HG02981 (cell line): ENCODE measurements at regions not wholly inside any gene's neighbourhood (a gene's known extent, or its start where the extent isn't known, plus 50 kb on each side); places are given as distances from the start of the nearest gene placed in this dataset.
"Not testable (repeated sequence)": the region's sequence is repeated elsewhere in the genome, so short reads cannot be mapped to it uniquely, and the experiment has no call there.

Experiments used
- ATAC-seq: cut with Tn5 transposase; IDR thresholded peaks from one replicate; pipeline ENCODE4 v1.9.1; 2021; ENCODE audit warnings: mild to moderate bottlenecking, moderate library complexity; ENCODE audit not compliant: unreplicated experiment

DNA sequence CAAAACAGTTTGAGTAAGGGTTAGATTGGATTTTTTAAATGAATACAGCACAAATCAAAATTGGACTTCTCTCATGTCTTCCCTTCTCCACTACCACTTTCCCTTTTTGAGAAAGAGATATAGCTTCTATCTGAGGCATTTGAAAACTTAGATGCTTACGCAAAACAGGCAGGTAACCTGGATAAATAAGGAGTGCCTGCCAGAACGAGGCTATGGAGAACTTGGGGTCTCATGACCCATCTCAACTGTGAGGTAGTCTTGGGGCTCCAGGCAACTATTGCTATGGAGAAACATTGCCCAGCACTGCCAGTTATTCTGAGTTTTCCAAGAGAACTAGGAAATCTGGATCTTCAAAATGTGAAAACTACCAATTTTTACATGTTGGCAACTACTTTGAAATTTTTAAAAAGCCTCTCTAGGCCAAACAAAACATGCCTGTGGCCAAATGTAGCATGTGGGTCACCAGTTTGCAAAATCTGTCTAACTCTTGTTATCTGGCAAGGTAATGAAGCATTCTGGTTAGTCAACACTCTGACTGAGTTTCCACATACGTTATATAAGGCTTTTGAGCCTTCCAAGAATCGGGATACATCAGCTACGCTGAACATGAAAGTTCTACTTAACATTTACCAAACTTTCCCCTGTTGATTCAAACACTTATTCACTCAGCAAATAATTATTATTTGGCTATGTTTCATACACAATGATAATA is 752.7 kb downstream of the KCNA4 start:
- no peak for ATAC-seq

DNA sequence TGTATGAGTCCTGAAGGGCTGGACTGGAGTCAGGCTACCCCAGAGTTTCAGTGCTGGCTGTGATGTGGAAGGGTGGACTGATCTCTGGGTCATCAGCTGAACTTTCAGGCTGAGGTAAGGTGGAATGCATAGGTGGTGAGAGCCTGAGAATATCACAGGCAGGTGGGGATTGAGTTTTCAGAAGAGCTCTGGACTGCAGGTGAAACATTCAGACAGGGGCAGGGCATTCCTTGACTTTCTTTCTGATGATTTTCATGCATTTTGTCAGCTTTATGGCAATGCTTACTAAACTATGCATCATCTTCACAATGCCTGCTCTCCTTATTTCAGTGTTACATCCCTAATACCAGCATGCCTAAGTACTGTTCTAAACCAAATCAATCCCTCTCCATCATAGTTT is 755.0 kb downstream of the KCNA4 start:
- no peak for ATAC-seq

DNA sequence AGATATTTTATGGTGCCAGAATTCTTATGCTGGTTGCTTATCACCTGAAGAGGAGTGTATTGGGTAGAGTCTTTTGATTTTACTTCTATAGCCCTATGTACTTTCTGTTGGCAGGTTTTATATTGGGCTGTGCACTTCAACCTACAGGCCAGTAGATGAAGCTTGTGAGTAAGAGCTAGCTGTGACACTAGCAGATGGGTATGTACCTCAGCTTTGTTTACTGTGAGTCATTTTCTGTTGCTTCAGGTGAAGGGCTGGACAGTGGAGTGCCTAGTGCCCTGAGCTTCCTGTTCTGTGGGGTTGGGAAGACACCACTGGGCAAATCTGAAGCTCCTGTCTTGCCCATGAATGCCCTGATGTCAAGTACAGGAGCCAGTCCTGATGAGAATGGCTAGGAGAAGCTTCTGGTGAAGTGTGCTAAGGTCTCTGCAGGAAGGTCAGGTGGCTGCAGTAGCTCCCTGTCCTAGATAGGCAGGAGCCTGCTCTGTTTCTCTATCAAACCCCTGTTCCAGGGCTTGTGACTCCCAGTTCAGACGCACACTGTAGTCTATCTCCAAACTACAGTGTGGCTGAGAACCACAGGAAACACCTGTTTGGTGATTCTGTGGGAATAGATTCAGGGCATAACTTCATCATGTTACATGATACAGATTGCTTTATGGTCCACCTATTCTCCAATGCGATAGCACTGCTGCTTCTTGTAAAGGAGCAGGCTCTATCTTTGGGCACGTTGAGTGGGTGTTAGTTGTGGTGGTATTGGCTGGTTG is 755.7 kb downstream of the KCNA4 start:
- ATAC-seq, result no peak

DNA sequence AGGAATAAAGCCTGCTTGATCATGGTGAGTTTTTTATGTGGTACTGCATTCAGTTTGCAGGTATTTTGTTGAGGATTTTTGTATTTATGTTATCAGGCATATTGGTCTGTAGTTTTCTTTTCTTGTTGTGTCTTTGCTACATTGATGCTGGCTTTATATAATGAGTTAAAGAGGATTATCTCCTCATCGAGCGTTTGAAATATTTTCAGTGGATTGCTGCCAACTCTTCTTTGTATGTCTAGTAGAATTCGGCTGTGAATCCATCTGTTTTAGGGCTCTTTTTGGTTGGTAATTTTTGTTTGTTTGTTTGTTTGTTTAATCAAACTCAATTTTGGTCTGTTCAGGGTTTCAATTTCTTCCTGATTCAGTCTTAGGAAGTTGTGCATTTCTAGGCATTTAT is 758.4 kb downstream of the KCNA4 start:
- no peak for ATAC-seq

DNA sequence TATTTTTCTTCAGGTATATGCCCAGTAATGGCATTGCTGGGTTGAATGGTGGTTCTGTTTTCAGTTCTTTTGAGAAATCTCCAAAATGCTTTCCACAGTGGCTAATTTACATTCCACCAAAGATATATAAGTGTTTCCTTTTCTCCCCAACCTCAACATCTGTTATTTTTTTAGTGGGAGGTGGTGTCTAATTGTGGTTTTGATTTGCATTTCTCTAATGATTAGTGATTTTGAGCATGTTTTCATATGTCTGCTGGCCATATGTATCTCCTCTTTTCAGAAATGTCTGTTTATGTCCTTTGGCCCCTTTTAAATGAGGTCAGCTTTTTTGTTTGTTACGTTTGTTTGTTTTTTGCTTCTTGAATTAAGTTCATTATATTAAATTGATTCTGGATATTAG is 760.2 kb downstream of the KCNA4 start:
- peak; percentile 52 for ATAC-seq

DNA sequence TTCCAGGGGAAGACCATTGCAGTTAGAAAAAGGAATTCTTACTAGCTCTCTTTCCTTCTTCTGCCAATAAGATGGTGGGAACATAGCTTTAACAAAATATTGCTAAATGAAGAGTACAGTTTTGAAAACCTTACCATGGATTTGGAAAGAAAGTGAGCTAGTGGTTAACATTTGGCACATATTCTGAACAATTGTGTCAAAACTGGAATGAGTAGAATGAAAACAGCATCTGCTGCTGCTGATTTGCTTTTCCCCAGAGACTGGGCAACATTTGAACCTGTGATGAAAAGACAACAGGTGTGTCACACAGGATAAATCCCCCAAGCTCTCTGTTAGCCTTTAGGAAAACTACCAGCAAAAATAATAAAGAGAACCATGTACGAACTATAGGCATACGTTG is 761.4 kb downstream of the KCNA4 start:
- ATAC-seq, result no peak

DNA sequence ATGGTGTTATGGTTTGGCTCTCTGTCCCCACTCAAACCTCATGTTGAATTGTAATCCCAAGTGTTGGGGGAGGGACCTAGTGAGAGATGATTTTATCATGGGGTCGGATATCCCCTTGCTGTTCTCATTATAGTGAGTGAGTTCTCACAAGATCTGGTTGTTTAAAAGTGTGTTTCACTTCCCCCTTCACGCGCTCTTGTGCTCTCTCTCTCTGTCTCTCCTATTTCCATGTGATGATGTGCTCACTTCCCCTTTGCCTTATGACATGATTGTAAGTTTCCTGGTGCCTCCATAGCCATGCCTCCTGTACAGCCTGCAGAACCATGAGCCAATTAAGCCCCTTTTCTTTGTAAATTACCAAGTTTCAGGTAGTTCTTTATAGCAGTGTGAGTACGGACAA is 765.1 kb downstream of the KCNA4 start:
- ATAC-seq, result peak; percentile 74

DNA sequence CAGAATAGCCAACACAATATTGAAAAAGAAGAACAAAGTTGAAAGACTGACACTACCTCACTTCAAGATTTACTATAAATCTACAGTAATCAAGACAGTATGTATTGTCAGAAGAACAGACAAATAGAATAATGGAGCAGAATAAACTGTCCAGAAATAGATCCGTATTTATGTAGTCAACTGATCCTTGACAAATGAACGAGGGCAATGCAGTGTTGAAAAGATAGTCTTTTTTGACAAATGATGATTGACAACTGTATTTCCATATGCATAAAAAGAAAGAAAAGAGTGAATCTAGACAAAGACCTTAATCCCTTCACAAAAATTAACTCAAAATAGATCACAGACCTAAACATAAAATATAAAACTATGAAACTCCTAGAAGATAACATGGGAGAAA is 767.1 kb downstream of the KCNA4 start:
- ATAC-seq, result no peak

DNA sequence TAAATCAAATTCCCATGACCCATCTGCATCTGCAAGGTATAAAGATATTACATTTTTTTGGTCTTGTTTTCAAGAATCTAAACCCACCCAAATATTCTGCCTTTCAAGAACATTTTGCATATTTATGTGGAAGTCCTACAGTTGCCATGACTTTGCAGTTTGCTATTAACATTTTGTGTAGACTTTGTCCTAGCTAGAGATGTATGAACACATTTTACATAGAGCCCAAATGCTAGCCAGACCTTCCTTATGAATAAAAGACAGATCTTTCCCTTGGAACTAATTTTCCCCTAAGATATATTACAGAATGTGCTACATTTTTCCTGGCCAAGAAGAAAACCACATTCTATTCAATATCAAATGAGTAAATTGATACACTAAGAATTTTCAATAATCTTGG is 772.5 kb downstream of the KCNA4 start:
- no peak for ATAC-seq

DNA sequence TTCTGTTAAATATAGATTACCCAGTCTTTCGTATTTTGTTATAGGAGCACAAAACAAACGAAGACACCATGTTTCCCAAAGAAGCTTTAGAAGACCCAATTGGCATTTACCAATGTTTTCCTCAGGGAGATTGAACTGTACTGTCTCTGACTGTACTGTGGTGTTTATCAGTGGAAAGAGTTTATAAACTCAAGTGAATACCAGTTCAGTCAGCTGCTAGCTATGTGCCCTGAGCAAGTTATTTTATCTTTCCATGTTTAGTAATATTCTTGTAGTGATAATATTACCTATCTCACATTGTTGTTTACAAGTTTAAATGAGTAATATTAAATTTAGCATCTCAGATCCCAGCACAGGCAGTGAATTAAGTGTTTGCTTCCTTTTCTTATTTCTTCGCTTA is 773.2 kb downstream of the KCNA4 start:
- ATAC-seq, result no peak

DNA sequence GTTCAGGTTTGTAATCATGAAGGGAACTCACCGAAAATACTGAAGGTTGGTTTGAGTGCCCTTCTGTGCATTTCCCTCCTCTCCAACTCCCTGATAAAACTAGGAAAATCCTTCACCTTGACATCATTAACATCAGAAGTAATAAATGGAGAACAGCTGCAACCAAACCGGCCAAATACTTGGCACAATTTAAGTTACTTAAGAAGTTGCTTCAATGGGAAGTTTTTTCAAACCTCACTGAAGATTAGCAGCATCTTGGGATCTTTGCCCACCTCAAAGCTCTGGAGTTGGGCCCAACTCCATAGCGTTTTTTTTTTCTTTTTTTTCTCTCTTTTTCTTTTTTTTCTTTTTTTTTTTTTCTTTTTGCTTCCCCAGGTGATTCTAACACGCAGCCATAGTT is 784.8 kb downstream of the KCNA4 start:
- ATAC-seq, result no peak

DNA sequence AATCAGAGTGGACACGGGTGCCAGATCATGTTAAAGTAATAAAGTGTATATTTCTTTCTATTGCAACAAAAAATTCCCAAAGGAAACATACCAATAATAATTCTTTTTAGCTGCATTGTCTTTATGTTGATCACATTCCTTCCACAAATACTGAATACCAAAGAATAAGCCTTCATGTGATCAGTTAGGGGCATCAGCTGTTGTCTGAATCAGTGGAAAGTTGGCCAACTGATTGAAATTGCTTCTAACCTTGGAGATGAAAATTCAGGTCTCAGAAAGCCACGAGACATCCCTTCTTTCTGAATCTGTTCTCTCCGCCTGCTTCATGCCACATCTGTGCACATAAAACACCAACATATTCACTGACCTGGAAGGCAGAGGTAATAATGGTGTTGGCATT is 785.2 kb downstream of the KCNA4 start:
- ATAC-seq, result no peak

DNA sequence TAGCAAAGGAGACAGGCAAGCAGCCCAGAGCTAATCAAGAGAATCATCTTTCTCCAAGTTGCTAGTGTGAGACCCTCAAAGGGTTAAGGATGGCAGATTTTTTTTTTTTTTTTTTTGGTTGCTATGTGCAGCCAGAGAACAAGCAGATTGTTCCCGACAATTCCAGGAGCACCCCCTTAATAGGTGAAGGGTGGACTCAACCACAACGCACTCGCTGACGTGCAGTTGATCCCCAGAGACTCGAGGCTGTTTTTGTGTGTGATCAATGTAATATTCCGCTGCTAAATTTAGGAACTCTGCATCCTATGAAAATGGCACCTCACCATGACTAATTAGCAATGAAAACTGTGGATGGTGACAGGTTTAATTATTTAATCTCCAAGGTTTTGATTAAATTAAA is 789.0 kb downstream of the KCNA4 start:
- no peak for ATAC-seq

DNA sequence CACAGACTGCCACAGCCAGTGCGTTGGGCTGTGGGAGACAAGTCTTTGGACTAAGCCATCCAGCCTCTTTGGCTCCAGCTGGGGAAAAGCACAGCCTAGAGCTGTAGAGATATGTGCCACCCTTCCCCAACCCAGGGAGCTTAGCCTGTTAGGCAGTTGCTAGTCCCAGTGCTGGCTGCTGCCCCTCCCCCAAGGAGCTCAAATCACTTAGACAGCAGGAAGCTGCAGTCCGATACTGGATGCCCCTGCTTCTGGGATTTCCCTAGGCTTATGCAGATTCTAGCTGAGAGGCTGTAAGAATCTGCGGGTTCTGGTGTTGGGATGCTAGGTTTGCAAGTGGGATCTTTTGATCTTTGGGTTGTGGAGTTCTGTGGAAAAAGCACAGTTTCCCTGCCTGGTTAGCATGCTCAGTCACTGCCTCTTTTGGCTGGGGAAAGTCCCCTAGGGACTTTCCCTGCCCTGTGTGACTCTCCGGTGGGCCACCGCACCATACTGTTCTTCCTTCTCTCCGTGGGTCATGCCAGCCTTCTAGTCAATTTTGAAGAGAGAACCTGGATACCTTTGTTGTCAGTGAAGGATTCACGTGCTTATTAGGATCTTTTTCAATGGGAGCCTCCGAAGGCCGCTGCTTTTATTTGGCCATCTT is 792.0 kb downstream of the KCNA4 start:
- no peak for ATAC-seq

DNA sequence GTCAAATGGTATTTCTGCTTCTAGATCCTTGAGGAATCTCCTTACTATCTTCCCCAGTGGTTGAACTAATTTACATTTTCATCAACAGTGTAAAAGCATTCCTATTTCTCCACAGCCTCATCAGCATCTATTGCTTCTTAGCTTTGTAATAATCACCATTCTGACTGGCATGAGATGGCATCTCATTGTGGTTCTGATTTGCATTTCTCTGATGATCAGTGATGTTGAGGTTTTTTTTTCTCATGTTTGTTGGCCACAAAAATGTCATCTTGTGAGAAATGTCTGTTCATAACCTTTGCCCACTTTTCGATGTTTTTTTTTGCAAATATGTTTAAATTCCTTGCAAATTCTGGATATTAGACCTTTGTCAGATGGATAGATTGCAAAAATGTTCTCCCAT is 797.3 kb downstream of the KCNA4 start:
- not testable (repeated sequence) for ATAC-seq

DNA sequence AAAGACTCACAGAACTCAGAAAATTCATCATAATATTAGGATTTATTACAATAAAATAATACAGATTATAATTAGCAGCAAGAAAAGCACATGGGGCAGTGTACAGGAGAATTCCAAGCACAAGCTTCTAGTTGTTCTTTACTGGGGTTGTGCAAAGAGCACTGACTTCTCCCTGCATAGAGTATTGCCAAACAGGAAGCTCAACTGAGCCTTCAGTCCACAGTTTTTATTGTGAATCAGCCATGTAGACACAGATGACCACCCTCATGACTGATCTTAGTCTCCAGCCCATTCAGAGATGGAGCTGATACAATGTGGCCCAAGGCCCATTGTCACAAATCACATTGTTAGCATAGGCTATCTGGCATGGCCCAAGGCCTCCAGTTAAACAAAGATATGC is 798.9 kb downstream of the KCNA4 start:
- ATAC-seq, result no peak

DNA sequence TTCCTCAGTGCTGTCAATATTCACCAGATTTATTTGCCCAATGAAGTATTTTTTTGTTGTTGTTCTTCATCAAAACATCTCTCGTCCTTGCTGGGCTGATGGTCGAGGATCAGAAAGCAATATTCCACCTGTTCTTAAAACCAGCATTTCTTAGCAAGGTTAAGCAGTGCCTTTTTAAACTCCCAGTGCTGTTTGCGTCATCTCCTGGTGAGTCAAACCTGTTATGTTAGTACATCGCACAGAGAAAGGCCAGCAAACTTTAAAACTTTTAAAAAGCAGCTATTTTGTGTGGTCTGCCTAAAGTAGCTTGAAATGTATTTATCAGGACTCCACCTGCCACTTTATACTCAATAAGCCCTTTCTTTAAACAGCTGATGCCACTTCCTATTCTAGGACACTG is 802.0 kb downstream of the KCNA4 start:
- no peak for ATAC-seq

DNA sequence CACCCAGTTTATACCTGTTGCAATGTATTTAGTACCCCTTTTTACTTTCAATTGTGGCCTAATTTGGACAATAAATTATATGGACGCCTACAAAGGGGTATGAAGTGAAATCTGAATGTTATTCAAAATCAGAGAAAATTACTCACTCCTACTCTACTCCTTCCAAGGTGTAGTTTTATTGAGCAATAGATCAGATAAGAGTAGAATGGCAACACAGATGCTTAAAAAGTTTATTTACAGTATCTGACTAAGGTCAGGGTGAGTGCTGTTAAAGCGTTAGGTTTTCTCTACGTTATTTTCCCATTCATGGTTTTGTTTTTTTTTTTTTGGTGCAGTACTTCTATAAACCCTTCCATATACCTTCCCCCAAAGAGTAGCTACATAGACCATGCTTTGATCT is 805.6 kb downstream of the KCNA4 start:
- ATAC-seq, result no peak

DNA sequence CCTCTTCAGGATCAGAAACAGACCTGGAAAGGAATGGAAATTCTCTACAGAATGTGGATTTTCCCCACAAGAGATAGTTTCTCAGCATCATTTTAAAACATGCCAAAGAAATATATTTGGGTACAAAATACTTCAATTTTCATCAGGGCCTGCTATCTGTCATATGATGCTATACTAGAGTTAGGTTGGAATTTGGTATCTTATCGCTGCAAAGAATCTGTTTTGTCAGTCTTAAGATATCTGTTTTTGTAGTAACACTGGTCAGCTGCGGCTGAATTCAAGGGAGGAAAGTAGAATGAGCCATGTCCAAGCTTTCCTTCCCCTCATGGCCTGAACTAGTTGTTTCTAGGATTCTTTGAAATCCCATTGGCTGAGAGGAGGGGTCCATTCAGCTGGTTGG is 806.4 kb downstream of the KCNA4 start:
- ATAC-seq, result no peak

DNA sequence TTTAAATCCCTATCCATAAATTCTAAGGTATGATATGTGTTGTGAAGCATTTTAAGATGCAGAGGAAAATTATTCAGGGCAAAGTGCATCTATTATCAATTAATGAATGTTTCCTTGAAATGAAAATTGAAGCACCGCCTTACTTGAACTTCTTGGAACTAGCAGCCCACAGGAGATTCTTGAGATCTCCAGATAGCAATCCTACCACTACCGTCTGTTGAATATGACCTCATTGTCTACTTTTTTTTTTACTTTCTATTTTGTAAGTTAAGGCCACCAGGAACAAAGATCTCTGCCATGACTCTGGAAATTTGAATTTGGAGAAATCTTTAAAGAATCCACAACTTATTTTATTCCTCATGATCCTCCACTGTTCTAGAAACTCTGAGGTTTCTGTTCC is 808.7 kb downstream of the KCNA4 start:
- ATAC-seq, result no peak

DNA sequence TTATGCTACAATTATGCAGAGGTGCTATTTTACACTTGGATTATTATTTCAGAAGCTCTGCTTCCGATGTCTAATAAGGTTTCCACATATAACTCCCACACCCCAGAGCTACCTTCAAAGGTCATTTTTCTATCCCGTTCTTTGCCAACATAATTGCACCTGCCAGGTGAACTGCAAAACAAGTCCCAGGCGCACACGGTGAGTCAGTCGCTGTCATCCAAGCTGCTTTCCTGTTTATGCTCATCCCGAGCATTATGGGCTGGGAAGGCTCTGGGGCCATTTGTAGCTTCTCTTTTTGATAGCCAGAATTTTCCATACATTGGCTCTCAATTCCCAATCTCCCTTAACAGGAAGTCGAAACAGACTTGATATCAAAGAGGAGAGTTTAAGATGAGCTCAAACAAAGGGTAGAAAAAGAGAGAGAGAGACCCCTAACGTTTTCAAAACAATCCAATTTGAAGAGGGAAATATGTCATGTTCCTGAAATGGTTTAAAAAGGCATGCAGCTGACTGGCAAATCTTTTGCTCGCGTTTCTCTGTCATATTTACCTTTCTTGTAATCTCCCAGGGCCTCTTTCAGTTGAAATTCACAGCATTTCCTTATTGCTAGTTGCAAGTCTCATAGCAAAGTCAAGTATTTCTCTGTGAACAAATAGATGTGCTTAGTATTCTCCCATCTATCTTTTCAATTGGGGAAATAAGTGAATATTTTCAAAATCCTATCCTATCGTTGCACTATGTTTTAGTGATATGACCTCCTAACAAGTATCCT is 815.9 kb downstream of the KCNA4 start:
- no peak for ATAC-seq
